Kidney tubule cell (primary cell): ENCODE measurements at regions not wholly inside any gene's neighbourhood (a gene's known extent, or its start where the extent isn't known, plus 50 kb on each side); places are given as distances from the start of the nearest gene placed in this dataset.
A peak's percentile ranks its signal among the peaks of the same experiment; 100 is the strongest.
"Not testable (repeated sequence)": the region's sequence is repeated elsewhere in the genome, so short reads cannot be mapped to it uniquely, and the experiment has no call there.

Source experiments
- DNase-seq: peaks from one replicate; pipeline ENCODE4 v3.0.0-alpha.2; 2018; ENCODE audit warnings: low spot score

GRCh38 chr1:214095896-214096295 lies 108.1 kb downstream of the PROX1 start:
- DNase-seq: not testable (repeated sequence)

- DNase-seq: no peak
Measured at GRCh38 chr1:214101246-214101645, 113.5 kb downstream of the PROX1 start.

- DNase-seq: no peak
Measured at GRCh38 chr1:214101828-214102227, 114.1 kb downstream of the PROX1 start.

GRCh38 chr1:214102907-214103306 lies 115.1 kb downstream of the PROX1 start:
- peak; percentile 69 for DNase-seq

GRCh38 chr1:214103778-214104177 lies 116.0 kb downstream of the PROX1 start:
- DNase-seq: no peak

- no peak for DNase-seq
Measured at GRCh38 chr1:214106375-214106774, 118.6 kb downstream of the PROX1 start.

- no peak for DNase-seq
Measured at GRCh38 chr1:214107322-214108096, 119.7 kb downstream of the PROX1 start.

GRCh38 chr1:214108097-214108446 lies 120.3 kb downstream of the PROX1 start:
- no peak for DNase-seq

- no peak for DNase-seq
Measured at GRCh38 chr1:214111796-214112195, 124.0 kb downstream of the PROX1 start.

- DNase-seq: no peak
Measured at GRCh38 chr1:214116258-214116657, 128.5 kb downstream of the PROX1 start.

- DNase-seq: no peak
Measured at GRCh38 chr1:214117780-214118179, 130.0 kb downstream of the PROX1 start.

GRCh38 chr1:214120191-214120590 lies 132.4 kb downstream of the PROX1 start:
- no peak for DNase-seq

- DNase-seq: no peak
Measured at GRCh38 chr1:214120951-214121350, 133.2 kb downstream of the PROX1 start.

GRCh38 chr1:214122110-214122509 lies 134.3 kb downstream of the PROX1 start:
- DNase-seq: no peak

GRCh38 chr1:214123061-214123784 lies 135.4 kb downstream of the PROX1 start:
- DNase-seq: peak; percentile 79

GRCh38 chr1:214124281-214124805 lies 136.6 kb downstream of the PROX1 start:
- DNase-seq: no peak

GRCh38 chr1:214124915-214125314 lies 137.1 kb downstream of the PROX1 start:
- no peak for DNase-seq

GRCh38 chr1:214125819-214126218 lies 138.0 kb downstream of the PROX1 start:
- DNase-seq: no peak

GRCh38 chr1:214126697-214127146 lies 138.9 kb downstream of the PROX1 start:
- no peak for DNase-seq

GRCh38 chr1:214127705-214128104 lies 139.9 kb downstream of the PROX1 start:
- no peak for DNase-seq

- no peak for DNase-seq
Measured at GRCh38 chr1:214135886-214136285, 145.1 kb upstream of the SMYD2 start.

- DNase-seq: no peak
Measured at GRCh38 chr1:214136324-214136919, 144.5 kb upstream of the SMYD2 start.

- no peak for DNase-seq
Measured at GRCh38 chr1:214141486-214141885, 139.5 kb upstream of the SMYD2 start.
